ENCODE measurements at regions not wholly inside any gene's neighbourhood (a gene's known extent, or its start where the extent isn't known, plus 50 kb on each side); places are given as distances from the start of the nearest gene placed in this dataset.

- no peak for TF ChIP-seq EZH2 (IDR thresholded peaks at IDR 0.05)
- no peak for TF ChIP-seq POLR2AphosphoS5 (IDR thresholded peaks at IDR 0.05; ENCODE audit: borderline replicate concordance, low read depth, low read length)
- no peak for TF ChIP-seq FOXP2 (optimal IDR thresholded peaks at IDR 0.05; ENCODE audit: control extremely low read depth, extremely low read length, insufficient read depth)
Observed at GRCh38 chr21:24634749-24635148, 972.5 kb downstream of the MRPL39 start.

All from SK-N-MC (cell line).